HG03135 (cell line): ENCODE measurements at regions not wholly inside any gene's neighbourhood (a gene's known extent, or its start where the extent isn't known, plus 50 kb on each side); places are given as distances from the start of the nearest gene placed in this dataset.
"Not testable (repeated sequence)": the region's sequence is repeated elsewhere in the genome, so short reads cannot be mapped to it uniquely, and the experiment has no call there.

Experiments
- ATAC-seq: cut with Tn5 transposase; IDR thresholded peaks from one replicate; pipeline ENCODE4 v1.9.1; 2021; ENCODE audit warnings: mild to moderate bottlenecking, moderate library complexity; ENCODE audit not compliant: unreplicated experiment

DNA sequence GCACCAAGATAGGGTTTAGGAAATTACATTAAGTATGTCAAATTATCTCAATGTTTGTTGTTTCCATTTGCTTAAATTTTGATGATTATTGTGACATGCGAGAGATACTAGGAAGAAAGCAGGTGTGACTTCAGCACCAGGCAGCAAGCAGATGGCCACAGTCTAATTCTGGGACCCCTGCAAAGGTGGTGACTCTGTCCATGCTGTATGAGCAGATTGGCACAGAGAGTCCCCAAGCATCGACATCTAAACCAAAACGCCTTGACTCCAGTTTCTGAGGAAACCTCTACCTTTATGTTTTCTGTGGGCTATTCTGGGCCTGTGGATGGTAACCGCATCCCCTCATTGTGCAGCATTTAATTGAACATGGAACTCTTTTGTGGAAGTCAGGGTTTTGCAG lies 670.1 kb upstream of the TMEM132C start:
- no peak for ATAC-seq

DNA sequence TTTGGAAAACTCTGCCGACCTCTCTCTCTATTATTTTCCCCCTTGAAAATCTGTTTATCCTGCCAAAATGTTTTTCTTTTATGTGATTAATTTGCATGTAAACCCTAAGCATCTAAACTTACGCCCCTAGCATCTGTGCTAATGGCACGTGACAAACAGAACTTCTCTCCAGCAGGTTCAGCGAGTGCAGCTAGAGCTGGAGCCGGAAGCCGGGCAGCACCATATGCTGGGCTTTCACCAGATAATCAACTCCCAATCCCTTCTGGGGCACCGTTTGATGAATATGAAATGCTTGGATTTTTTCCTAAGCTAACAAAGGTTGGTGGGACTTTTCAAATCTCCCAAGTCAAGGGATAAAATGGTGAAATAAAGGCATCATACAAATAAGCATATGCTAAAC lies 667.5 kb upstream of the TMEM132C start:
- no peak for ATAC-seq

DNA sequence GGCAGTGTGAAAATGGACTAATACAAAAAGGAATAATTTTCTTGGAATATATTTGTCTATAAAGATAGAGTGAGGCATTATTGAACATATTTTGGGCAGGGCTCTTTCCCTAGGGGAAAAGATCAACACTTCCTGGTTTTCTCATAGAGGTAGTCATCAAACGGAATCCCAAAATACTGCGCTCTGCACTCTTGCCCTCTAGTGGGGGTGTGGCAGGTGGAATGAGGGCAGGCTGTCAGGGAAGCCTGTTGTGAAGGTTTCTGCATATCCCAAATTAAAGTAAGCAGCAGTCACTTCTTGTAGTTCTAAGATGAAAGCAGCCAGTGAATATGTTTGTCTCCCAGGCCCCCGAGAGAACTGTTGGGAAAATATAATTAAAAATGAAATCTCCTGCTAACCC lies 666.8 kb upstream of the TMEM132C start:
- ATAC-seq: no peak

DNA sequence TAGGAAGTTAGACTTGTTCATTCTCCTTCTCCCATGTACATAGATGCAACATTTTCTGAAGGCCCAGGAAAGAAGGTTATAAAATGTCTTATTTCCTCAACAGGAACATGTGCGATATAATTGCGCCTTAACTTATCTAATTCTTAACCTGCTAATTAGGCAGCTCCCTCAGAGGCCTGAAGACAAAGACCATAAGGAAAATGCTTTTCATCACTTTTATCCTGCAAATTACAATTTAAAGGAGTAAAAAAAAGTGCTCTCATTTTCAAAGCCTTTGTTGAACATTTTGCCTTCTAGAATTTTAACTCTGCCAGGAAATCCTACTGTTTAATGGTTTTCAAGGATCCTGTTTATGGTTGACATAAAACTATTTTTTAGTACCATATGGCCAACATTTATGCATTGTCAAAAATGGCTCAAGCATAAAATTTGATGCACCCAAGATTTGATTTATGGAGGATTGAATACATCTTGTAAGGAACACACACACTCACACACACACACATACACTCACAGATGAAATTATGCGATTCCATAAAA lies 660.4 kb upstream of the TMEM132C start:
- ATAC-seq: no peak

DNA sequence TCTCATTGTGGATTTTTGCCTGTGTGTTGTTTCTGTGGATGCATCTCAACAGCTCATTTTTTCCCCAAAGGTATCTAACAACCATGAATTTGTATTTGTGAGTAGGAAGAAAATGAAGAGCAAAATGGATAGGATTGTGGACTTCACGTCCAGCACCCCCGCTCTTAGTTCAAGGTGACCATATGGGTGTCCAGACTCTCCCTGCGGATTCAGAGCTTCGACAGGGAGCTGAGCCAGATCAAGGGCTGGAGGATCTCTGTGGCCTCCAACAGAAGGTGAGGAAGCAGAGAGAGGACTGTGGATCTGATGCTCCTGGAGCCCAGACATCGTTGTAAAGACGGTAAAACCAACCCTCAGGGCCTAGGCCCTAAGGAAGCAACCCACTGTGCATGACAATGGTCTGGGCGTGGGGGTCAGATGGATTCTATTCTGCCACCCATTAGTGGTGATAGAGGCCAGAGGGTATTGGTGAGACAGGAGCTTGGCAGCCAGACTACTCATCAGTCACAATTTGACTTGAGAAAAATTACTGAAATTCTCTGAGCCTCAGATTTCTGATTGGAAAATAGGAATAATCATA lies 659.7 kb upstream of the TMEM132C start:
- no peak for ATAC-seq

DNA sequence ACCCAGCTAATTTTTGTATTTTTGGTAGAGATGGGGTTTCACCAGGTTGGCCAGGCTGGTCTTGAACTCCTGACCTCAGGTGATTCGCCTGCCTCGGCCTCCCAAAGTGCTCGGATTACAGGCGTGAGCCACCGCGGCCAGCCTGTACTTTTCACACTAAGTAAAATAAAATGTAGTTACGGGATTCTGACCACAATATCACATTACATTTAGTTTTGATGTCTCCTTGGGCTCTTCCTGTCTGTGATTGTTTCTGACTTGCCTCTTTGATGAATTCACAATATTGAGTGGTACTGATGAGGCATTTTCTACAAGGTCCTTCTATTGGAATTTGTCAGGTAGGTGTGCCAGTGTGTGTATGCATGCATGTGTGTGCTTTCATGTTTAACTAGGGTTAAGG lies 658.6 kb upstream of the TMEM132C start:
- ATAC-seq: not testable (repeated sequence)

DNA sequence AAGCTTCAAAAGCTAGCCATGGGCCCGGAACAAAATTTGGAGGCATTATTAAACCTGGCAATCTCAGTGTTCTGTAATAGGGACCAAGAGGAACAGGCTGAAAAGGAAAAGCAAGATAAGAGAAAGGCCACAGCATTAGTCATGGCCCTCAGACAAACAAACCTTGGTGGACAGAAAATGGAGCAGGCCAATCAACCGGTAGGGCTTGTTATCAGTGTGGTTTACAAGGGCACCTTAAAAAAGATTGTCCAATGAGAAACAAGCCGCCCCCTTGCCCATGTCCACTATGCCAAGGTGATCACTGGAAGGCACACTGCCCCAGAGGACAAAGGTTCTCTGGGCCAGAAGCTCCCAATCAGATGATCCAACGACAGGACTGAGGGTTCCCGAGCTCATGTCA lies 653.9 kb upstream of the TMEM132C start:
- no peak for ATAC-seq

DNA sequence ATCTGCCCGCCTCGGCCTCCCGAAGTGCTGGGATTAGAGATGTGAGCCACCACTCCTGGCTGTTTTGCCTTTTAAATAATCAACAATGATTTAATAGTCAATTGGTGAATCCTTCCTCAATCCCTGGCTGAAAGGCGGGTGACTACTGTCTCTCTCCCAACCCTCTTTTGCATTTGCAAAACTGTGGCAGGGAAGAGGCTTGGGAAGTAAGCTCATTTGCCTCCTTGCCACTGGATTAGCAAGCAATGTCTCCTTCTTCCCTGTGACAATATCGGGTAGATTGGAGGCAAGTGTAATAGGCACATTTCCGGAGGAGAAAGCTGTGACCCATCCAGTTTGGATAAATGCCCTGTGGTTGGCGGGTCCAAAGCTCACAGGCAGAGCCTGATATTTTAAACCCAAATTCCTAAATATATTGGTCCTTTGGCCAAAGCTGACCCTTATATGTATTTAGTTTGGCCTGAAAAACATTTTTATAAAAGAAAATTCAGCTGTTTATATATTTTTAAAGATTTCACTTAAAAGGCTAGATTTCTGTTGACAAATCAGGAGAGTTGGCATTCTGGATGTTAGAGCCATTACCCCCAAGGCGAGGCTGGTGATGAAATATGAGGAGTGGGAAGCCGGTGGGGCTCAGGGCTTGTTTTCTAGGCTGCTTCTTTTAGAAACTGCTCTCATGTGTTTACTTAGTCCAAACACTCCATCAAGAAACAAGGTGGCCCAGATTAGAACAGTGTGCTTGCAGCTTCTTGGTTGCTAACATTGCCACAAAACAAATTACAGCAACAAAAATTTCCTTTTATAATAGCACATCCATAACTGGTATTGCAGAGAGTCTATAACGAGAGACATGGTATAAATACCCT lies 646.9 kb upstream of the TMEM132C start:
- ATAC-seq: no peak

DNA sequence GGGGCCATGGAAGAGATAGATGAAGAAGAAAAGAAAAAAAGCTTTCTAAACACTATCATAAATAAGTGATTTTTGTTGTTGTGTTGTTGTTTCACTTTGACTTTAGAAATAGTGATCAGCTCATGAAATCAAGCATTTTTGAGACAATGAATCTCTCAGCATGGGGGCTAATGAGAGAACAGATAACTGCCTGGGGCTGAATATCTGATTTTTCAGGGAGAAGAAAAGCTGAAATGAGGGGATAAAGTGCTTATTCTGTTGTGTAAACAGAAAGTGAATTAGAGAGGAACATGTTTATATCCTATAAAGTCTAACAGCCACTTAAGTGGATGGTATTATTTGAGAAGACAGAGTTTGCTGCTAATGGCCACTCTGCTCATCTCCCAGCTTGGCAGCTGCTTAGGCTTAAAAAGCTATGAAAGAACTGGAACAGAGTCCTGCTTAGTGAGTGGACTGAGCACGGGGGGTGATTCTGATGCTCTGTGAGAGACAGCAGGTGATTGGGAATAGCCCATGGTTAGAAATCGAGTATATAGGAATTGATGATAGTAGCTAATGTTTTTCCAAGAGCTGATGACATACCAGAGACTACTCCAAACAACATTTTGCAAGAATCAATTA lies 646.1 kb upstream of the TMEM132C start:
- no peak for ATAC-seq

DNA sequence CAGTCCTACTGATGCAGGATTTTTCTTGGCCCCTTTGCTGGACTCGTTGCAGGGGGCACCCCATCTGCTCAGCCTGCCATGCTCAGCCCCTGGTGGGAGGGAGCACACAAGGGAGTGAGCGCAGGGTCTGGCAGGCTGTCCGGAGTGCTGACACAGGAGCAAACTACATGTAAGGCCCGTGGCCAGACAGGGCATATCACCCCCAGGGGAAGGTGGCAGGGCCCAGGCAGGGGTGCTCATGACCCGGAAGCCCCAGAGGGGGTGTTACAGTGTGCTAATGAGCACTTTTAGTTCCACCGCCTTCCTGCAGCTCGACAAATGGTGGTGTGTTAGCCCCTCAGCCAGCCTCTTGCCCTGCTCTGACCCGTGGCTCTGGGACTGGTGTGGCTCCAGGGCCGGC lies 645.6 kb upstream of the TMEM132C start:
- no peak for ATAC-seq

DNA sequence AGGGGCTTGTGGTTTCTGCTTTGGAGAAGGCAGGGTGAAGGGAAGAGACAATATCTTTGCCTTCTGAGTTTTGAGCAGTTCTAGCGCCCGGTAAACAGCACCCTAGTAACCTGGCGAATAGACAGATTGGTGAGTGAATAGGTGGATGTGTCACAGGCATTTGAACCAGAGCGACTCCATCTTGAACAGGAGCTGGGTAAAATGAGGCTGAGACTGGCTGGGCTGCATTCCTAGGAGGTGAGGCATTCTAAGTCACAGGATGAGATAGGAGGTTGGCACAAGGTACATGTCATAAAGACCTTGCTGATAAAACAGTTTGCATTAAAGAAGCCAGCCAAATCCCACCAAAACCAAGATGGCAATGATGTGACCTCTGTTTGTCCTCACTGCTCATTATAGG lies 643.6 kb upstream of the TMEM132C start:
- no peak for ATAC-seq

DNA sequence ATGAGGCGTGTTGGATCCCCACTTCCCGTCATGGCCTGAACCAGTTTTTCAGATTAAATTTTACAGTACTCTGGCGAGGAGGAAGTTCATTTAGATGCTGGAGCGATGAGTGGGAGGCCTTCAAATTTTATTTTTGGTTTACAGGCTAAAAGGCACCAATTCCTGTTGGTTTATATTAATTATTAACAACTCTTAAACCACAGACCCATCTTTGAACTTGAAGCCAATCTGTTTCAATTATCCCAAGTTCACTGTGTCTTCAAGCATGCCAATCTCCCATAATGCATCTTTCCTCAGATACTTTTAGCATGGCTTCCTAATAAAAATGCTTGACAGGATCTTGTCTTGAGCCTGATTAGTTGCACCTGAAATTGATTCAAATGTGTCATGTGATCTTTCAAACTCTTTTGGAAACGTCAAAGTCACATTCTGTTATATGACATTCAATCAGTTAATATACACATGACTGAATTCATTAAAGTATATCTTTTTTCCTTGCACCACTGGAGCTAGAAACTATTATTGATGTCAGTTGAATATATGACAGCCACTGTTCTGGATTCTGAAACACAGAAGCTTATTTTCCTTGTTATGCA lies 641.7 kb upstream of the TMEM132C start:
- ATAC-seq: no peak

DNA sequence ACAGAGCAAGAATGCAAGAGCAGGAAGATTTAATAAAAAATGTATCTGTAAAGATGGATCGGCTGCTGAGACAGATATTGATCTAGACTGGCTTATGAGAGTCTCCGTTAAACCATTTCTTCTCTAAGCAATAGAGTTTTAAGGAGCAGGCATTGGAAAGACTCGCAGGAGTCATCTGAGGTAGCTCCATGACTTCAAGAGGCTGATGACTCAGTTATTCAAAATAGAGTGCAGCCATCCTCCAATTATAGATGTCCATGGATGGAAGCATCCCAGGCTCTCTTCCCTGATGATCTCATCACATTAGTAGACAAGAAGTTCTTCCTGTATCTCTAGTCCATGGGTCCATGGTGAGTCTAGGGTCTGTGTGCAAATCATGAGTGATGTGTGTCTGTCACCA lies 638.3 kb upstream of the TMEM132C start:
- no peak for ATAC-seq

DNA sequence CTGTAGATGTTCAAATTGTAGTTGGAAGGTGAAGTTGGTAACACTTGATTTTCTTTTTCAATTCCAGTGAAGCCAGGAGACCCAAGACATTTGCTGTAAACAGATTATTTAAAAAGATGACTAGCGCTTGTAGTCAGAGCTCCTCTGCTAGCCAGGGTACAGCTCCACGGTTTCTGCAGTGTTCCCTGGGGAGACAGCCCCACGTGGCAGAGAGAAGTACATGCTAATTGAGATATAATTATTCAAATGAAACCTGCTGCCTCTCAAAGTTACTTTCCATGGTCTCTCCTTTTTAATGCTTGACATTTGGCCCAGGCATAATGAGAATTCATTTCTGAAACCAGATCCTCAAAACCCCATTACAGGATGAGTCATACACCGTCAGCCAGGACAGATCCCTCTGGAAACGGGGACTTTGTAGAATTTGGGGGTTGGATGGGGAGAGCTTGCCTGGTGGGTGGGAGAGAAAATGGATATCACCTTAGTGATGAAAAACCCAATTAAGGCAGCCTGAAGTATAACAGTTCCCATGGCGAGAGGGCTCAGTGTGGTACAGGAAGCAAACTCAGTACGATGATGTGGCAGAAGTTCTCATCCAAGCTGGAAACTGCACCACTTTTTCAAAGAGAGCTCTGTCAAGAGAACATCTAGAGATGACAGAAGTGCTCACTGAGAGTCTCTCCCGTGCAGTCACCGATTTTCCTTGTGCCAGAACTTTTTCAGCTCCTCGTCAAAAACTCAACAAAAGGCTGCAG lies 637.7 kb upstream of the TMEM132C start:
- no peak for ATAC-seq

DNA sequence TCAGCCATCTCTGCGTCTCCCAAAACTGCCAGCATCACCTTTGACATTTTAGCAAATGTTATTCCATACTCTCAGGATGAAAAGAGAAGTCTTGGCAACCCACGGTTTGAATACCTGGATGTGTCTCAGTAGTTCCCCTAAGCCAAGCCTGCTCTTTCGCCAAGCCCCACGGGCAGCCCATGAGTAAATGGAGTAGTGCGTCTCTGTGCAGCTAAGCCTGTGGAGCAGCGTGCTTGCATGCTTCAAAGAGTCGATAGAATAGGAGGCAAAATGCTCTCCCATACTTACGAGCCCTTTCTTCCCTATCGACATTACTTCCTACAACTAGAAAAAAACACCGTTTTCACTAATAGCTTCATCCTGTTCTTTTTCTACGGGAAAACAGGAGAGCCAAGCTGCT lies 634.5 kb upstream of the TMEM132C start:
- no peak for ATAC-seq

DNA sequence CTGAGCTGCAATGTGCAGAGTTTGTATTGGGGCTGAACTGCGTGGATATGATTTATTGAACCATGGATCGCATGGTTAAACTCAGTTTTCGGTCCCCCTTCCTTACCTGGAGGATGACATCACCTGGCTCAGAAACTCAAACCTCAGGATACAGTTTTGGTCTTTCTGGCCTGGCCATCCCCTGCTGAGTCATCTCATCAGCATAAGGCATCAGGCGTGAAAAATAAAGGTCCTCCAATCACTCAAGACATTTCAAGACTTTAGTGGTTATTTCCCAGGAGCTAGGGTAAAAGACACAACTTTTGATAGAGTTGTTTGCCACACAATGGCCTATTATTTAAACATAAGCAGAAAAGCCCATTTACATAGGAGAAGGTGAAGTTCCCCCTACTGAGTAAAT lies 631.1 kb upstream of the TMEM132C start:
- no peak for ATAC-seq

DNA sequence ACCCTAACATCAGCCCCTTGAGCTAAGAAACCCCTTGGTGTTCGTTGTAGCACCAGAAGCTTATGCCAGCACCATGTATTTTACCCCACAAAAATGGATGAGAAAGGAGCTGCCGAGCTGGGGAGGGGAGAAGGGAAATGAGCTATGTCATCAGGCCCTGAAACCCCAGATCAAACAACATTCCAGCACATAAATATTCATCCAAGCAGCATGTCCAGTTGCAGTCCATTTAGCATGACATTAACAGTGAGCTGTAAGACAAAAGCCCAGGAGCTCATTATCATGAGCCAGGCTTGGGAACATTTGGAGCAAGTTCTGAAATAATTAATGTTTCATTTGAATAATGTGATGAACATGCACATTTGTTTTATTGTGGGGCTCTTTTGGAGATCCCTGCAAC lies 630.1 kb upstream of the TMEM132C start:
- ATAC-seq: no peak

DNA sequence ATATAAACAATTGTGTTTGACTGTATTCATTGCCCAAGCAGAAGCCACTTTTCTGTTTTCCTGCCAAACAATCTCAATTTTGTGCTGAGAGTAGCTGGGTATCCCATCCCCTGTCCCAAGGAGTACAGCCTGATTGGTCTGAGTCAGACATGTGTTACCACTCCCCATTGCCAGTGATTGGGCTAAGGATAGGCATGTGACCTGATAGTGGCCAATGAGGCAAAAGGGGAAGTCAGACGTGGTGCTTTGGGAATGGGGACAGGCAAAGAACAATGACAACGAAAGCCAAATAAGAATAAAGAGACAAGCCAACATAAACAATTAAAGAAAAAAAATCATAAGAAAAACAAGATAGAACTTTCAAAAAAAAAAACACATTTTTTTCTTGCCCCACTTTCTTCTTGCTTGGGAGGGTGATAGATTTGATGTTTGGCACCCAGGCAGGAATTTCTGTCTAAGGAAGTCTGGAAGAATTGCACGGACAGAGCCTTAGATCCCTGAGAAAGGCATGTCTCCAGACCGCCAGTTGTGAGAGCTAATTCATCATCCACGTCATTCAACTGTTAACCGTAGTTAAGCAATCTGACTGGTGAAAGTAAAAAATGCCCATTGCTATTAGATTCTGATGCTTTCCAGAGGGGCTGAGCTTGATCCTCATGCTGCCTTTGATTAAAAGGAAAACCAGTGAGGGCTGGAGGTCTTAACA lies 626.6 kb upstream of the TMEM132C start:
- no peak for ATAC-seq

DNA sequence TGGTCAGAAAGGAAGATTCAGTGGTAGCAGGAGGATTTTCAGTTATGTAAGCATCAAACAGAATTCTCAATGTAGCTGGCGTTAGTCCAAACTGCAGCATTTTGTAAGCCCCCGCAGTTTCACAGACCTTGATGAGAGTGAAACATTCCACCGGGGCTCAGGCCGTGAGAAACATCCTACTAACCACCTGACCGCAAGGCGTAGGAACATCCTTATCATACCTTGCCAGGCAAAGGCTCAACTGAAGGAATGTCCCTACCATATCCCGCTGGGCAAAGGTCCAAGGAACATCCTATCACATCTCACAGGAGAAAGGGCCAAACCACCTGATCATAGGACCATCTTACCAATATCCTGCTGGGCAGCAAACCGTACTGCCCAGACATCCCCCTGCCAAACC lies 624.8 kb upstream of the TMEM132C start:
- no peak for ATAC-seq

DNA sequence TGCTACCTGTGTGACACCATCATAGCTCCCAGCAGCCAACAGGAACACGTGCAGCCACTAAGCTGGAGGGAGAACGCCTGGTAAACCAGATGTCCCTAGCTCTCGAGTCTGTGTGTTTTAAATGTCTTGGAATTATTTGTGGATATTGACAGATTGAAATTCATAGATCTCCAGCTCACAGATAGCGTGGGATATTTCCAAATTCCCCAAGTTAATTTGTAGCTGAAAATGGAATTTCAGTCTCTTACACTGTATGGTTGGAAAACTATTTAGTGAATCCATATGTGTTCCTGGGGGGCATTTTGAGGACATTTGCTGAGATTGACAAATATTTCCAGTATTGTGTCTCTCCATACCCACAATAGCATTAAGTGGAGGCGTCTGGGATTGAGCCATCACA lies 618.6 kb upstream of the TMEM132C start:
- no peak for ATAC-seq
